ENCODE measurements at regions not wholly inside any gene's neighbourhood (a gene's known extent, or its start where the extent isn't known, plus 50 kb on each side); places are given as distances from the start of the nearest gene placed in this dataset.
"Not testable (repeated sequence)": the region's sequence is repeated elsewhere in the genome, so short reads cannot be mapped to it uniquely, and the experiment has no call there.

DNA sequence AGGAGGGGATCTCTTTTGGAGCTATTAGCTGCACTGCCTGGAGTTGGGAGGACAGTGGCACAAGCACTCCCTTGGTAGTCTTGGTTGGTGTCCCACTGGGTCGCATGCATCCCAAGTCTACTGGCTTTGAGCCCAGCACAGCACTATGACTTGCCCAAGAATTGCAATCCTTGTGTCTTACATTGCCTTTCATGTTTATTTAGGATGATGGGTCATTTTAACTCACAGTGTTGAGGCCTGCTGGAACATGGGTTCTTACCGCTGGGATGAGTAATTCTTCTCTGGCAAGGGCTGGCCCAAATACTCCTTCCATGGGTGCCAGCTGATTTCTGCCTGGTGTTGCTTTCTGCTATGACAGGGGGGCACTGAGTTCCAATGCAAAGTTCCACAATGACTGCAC is 185.5 kb downstream of the TEX13C start:
- Histone ChIP-seq H3K27ac (ENCODE audit: low read length) (no peak overlapping the region), H3K9ac (ENCODE audit: low read depth, low read length) (no peak overlapping the region), H3K9me3 (ENCODE audit: insufficient read depth, low read depth, low read length) (no peaks in the 10 kb centered on the region), H3K27me3 (ENCODE audit: insufficient read depth, low read length) (no peaks in the 10 kb centered on the region), H3K4me3 (ENCODE audit: low read length) (no peak overlapping the region), H3K36me3 (ENCODE audit: insufficient read depth, low read depth, low read length) (no peaks in the 10 kb centered on the region), H3K4me1 (ENCODE audit: insufficient read depth, low read length) (no peaks in the 10 kb centered on the region)

DNA sequence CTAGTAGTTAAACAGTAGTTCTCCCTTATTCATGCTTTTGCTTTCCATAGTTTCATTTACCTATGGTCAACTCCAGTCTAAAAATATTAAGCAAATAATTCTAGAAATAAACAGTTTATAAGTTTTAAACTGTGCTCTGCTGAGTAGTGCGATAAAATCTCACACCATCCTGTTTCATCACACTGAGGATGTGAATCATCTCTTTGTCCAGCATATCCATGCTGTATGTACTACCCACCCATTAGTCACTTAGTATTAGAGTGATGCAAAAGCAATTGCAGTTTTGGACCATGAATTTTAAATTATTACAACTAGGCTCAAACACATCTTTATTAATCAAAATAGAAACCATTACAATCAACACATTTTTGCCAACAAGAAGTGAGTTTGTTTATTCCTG is 187.4 kb downstream of the TEX13C start:
- Histone ChIP-seq H3K27me3 (ENCODE audit: insufficient read depth, low read length) (no peaks in the 10 kb centered on the region), H3K36me3 (ENCODE audit: insufficient read depth, low read depth, low read length) (no peaks in the 10 kb centered on the region), H3K9me3 (ENCODE audit: insufficient read depth, low read depth, low read length) (no peaks in the 10 kb centered on the region), H3K4me3 (ENCODE audit: low read length) (no peak overlapping the region), H3K9ac (ENCODE audit: low read depth, low read length) (no peak overlapping the region), H3K4me1 (ENCODE audit: insufficient read depth, low read length) (no peaks in the 10 kb centered on the region), H3K27ac (ENCODE audit: low read length) (no peak overlapping the region)

DNA sequence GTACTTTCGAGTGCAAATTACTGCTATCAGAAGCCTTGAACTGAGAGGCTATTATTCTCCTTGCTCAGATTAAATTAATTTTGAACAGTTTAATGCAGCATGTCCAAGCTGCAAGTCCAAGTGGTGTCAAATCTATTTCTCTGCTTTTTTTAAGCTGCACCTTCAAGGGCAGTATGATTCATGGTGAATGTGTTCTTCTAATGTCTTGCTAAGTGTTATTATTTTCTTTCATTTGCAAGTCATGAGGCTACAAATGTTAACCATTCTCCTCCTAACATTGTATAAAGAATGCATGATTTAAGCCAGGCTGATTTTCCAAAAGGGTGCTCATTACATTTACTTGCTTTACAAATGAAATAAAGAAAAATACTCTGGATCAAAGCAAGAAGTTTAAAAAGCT is 200.4 kb downstream of the TEX13C start:
- H3K9ac ChIP-seq (ENCODE audit: low read depth, low read length): no peak overlapping the region
- no peak overlapping the region for H3K4me3 ChIP-seq (ENCODE audit: low read length)
- no peak overlapping the region for H3K27ac ChIP-seq (ENCODE audit: low read length)
- no peaks in the 10 kb centered on the region for H3K36me3 ChIP-seq (ENCODE audit: insufficient read depth, low read depth, low read length)
- H3K4me1 ChIP-seq (ENCODE audit: insufficient read depth, low read length): no peaks in the 10 kb centered on the region
- H3K27me3 ChIP-seq (ENCODE audit: insufficient read depth, low read length): no peaks in the 10 kb centered on the region
- no peaks in the 10 kb centered on the region for H3K9me3 ChIP-seq (ENCODE audit: insufficient read depth, low read depth, low read length)

DNA sequence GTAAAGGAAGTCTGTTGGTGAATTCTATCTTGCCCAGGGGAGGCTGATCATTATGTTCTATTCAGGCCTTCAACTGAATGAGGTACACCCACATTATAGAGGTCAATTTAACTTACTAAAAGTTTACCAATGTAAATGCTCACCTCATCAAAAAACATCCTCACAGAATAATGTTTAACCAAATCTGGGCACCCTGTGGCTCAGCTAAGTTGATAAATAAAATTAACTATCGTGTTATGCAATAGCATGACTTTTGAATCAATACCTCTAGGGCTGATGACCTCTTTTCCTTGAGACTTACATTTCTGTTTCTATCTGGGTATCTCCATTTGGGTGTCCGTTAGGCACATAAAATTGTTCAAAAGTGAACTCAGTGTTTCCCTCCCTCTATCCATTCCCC is 203.1 kb downstream of the TEX13C start:
- no peaks in the 10 kb centered on the region for H3K36me3 ChIP-seq (ENCODE audit: insufficient read depth, low read depth, low read length)
- H3K4me3 ChIP-seq (ENCODE audit: low read length): no peak overlapping the region
- H3K9me3 ChIP-seq (ENCODE audit: insufficient read depth, low read depth, low read length): no peaks in the 10 kb centered on the region
- no peak overlapping the region for H3K27ac ChIP-seq (ENCODE audit: low read length)
- H3K9ac ChIP-seq (ENCODE audit: low read depth, low read length): no peak overlapping the region
- no peaks in the 10 kb centered on the region for H3K27me3 ChIP-seq (ENCODE audit: insufficient read depth, low read length)
- H3K4me1 ChIP-seq (ENCODE audit: insufficient read depth, low read length): no peaks in the 10 kb centered on the region

DNA sequence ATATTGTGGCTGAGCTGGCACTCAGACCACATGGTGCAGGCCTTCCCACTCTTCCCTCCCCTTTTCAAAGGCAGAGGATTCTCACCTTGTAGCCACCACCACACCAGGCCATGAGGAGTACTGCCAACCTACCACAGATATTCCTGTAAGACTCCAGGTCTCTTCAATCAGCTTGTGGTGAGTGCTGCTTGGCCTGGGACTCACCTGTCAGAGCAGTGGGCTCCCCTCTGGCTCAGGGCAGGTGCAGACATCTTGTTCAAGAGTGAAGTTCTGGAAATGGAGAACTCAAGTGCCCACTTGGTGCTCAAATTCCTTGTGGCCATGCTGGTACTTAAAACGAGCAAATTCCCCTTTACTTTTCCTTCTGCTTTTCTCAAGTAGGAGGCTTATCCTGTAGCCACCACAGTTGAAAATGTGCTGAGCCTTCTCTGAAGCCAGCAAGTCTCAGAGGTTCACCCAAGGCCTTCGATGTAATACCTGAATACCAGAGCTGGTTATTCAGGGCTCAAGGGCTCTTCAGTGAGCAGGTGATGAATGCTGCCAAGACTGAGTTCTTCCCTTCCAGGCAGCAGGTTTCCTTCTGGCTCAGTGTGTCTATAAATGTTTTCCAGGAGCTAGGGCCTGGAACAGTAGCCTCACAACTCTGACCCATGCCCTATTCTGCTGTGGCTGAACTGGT is 212.9 kb downstream of the TEX13C start:
- H3K36me3 ChIP-seq (ENCODE audit: insufficient read depth, low read depth, low read length): no peaks in the 10 kb centered on the region
- no peaks in the 10 kb centered on the region for H3K4me1 ChIP-seq (ENCODE audit: insufficient read depth, low read length)
- H3K9me3 ChIP-seq (ENCODE audit: insufficient read depth, low read depth, low read length): no peaks in the 10 kb centered on the region
- H3K27ac ChIP-seq (ENCODE audit: low read length): no peak overlapping the region
- H3K4me3 ChIP-seq (ENCODE audit: low read length): no peak overlapping the region
- no peaks in the 10 kb centered on the region for H3K27me3 ChIP-seq (ENCODE audit: insufficient read depth, low read length)
- H3K9ac ChIP-seq (ENCODE audit: low read depth, low read length): no peak overlapping the region

DNA sequence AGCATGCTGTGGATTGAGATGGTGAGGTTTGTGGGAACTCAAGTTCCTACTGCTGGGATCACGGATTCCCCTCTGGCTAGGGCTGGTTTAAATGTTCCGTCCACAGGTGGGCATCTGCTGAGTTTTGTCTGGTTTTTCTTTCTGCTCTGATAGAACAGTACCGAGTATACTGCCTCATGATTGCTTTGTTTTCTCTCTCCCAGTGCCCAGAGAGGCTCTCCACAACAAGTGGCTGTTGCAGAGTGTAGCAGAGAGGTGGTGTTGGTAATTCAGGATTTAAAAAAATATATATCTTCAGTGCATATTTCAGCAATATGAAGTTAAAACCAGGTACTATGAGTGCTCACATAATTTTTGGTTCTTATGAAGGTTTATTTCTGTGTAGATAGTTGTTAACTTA is 213.7 kb downstream of the TEX13C start:
- Histone ChIP-seq H3K4me1 (ENCODE audit: insufficient read depth, low read length) (no peaks in the 10 kb centered on the region), H3K27ac (ENCODE audit: low read length) (no peak overlapping the region), H3K9ac (ENCODE audit: low read depth, low read length) (no peak overlapping the region), H3K36me3 (ENCODE audit: insufficient read depth, low read depth, low read length) (no peaks in the 10 kb centered on the region), H3K9me3 (ENCODE audit: insufficient read depth, low read depth, low read length) (no peaks in the 10 kb centered on the region), H3K4me3 (ENCODE audit: low read length) (no peak overlapping the region), H3K27me3 (ENCODE audit: insufficient read depth, low read length) (no peaks in the 10 kb centered on the region)

DNA sequence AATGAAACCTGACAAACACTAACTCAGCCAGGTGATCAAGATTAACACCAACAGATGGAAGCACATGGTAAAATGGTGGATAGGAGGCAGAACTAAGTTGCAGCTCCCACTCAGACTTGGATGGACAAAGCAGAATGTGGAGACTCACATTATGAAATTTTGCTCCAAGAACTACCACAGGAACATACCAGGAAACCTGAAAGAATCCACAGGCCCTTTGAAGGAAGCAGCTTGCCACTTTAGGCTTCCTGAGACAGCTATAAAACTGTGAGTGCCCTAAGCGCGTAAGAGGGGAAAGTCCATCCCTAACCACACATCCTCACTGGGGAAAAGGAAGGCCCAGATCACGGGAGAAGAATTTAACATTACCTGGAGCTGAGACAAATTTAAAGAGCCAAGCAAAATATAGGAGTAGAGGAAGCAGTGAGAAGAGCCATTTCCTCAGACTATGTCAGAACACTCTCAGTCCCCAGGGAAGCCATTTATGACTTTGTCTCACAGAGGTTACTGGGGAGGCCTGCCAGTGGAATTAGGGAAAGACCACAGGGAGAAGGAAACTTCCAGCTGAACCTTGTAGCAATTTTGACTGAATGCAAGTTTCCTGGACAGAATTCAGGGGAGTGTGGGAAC is 224.5 kb downstream of the TEX13C start:
- Histone ChIP-seq H3K4me1 (ENCODE audit: insufficient read depth, low read length) (no peaks in the 10 kb centered on the region), H3K36me3 (ENCODE audit: insufficient read depth, low read depth, low read length) (no peaks in the 10 kb centered on the region), H3K9me3 (ENCODE audit: insufficient read depth, low read depth, low read length) (no peaks in the 10 kb centered on the region), H3K4me3 (ENCODE audit: low read length) (no peak overlapping the region), H3K27me3 (ENCODE audit: insufficient read depth, low read length) (no peaks in the 10 kb centered on the region), H3K9ac (ENCODE audit: low read depth, low read length) (no peak overlapping the region), H3K27ac (ENCODE audit: low read length) (no peak overlapping the region)

DNA sequence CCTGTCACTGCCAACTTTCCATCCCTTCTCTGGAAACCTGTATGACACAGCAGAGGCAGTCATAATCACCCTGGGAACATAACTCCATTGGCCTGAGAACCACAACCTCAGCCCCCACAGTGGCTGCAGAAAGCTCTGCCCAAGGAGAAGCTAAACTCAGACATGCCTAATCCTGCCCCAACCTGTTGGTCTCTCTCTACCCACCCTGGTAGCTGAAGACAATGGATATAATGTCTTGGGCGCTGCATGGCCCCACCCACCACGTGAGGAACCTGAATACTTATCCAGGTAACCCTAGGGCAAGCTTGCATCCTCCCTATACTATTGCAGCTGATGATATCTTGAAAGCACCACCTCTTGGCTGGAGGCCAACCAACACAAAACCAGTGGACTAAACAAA is 225.2 kb downstream of the TEX13C start:
- no peak overlapping the region for H3K4me3 ChIP-seq (ENCODE audit: low read length)
- H3K9me3 ChIP-seq (ENCODE audit: insufficient read depth, low read depth, low read length): no peaks in the 10 kb centered on the region
- H3K27ac ChIP-seq (ENCODE audit: low read length): no peak overlapping the region
- no peak overlapping the region for H3K9ac ChIP-seq (ENCODE audit: low read depth, low read length)
- H3K4me1 ChIP-seq (ENCODE audit: insufficient read depth, low read length): no peaks in the 10 kb centered on the region
- H3K27me3 ChIP-seq (ENCODE audit: insufficient read depth, low read length): no peaks in the 10 kb centered on the region
- H3K36me3 ChIP-seq (ENCODE audit: insufficient read depth, low read depth, low read length): no peaks in the 10 kb centered on the region

DNA sequence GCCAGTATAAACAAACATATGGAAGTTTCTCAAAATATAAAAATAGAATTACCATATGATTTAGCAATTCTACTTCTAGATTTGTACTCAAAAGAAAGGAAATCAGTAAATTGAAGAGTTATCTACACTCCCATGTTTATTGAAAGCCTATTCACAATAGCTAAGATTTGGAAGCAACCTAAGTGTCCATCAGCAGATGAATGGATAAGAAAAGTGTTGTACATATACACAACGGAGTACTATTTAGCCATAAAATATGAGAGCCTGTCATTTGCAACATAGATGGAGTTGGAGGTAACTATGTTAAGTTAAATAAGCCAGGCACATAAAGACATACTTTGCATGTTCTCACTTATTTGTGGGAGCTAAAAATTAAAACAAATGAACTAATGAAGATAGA is 257.8 kb downstream of the TEX13C start:
- no peaks in the 10 kb centered on the region for H3K4me1 ChIP-seq (ENCODE audit: insufficient read depth, low read length)
- H3K36me3 ChIP-seq (ENCODE audit: insufficient read depth, low read depth, low read length): no peaks in the 10 kb centered on the region
- H3K27me3 ChIP-seq (ENCODE audit: insufficient read depth, low read length): no peaks in the 10 kb centered on the region
- no peaks in the 10 kb centered on the region for H3K9me3 ChIP-seq (ENCODE audit: insufficient read depth, low read depth, low read length)
- no peak overlapping the region for H3K27ac ChIP-seq (ENCODE audit: low read length)
- H3K4me3 ChIP-seq (ENCODE audit: low read length): no peak overlapping the region
- no peak overlapping the region for H3K9ac ChIP-seq (ENCODE audit: low read depth, low read length)

DNA sequence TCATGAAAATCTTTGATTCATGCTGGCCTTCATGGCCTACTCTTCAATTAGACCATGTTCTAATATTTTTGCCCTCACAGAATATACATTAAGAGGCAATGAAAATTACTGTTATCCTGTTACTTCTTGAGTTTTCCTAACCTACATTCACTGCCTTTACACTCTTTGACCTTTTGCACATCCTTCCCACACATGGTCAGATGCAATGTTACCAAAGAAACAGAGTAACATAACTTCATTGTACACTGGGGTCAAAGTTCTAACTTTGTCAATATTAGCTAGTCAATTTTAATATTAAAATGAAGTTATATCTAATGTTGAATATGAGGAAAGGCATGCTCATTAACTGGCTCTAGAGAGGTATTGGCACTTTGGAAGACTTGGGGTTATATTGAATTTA is 284.8 kb downstream of the TEX13C start:
- Histone ChIP-seq H3K36me3 (ENCODE audit: insufficient read depth, low read depth, low read length) (no peaks in the 10 kb centered on the region), H3K9me3 (ENCODE audit: insufficient read depth, low read depth, low read length) (no peaks in the 10 kb centered on the region), H3K27me3 (ENCODE audit: insufficient read depth, low read length) (no peaks in the 10 kb centered on the region), H3K4me3 (ENCODE audit: low read length) (no peak overlapping the region), H3K4me1 (ENCODE audit: insufficient read depth, low read length) (no peaks in the 10 kb centered on the region), H3K9ac (ENCODE audit: low read depth, low read length) (no peak overlapping the region), H3K27ac (ENCODE audit: low read length) (no peak overlapping the region)

DNA sequence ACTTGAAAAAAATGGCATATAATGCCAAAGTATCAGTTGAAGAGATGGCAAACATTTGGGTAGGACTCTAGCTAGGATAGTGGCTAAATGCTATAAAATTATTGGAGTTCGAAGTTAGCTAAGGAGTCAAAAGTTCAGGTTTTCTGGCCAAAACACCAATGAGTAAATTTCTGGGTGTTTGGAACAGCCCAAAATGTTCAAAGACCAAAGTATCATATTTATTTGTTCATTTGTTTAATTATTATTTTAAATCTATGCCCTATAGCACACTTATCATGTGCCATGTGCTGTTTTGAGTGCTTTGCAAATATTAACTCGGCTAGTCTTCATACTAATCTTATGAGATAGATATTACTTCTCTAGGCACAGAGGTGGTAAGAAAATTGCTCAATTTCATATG is 285.5 kb downstream of the TEX13C start:
- Histone ChIP-seq H3K9me3 (ENCODE audit: insufficient read depth, low read depth, low read length) (no peaks in the 10 kb centered on the region), H3K27me3 (ENCODE audit: insufficient read depth, low read length) (no peaks in the 10 kb centered on the region), H3K4me1 (ENCODE audit: insufficient read depth, low read length) (no peaks in the 10 kb centered on the region), H3K4me3 (ENCODE audit: low read length) (no peak overlapping the region), H3K9ac (ENCODE audit: low read depth, low read length) (no peak overlapping the region), H3K36me3 (ENCODE audit: insufficient read depth, low read depth, low read length) (no peaks in the 10 kb centered on the region), H3K27ac (ENCODE audit: low read length) (no peak overlapping the region)

DNA sequence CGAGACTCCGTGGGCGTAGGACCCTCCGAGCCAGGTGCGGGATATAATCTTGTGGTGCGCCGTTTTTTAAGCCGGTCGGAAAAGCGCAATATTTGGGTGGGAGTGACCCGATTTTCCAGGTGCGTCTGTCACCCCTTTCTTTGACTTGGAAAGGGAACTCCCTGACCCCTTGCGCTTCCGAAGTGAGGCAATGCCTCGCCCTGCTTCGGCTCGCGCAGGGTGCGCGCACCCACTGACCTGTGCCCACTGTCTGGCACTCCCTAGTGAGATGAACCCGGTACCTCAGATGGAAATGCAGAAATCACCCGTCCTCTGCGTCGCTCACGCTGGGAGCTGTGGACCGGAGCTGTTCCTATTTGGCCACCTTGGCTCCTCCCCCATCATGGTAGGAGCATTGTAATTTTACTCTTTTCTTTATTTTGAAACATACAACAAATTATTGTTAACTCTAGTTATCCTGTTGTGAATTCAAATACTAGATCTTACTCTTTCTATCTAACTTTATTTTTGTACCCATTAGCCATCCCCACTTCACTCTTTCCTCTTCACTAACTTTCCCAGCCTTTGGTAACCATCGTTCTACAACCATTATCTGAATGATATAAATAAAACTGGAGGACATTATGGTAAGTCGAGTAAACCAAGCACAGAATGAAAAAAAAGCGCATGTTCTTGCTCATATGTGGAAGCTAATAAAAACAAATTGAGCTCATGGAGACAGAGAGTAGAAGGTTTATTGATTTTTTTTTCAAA is 295.1 kb downstream of the TEX13C start:
- not testable (repeated sequence) for H3K9ac ChIP-seq (ENCODE audit: low read depth, low read length); H3K4me3 ChIP-seq (ENCODE audit: low read length); H3K9me3 ChIP-seq (ENCODE audit: insufficient read depth, low read depth, low read length); H3K27ac ChIP-seq (ENCODE audit: low read length); H3K27me3 ChIP-seq (ENCODE audit: insufficient read depth, low read length); H3K36me3 ChIP-seq (ENCODE audit: insufficient read depth, low read depth, low read length); H3K4me1 ChIP-seq (ENCODE audit: insufficient read depth, low read length)
